Endothelial cell of umbilical vein (primary cell): ENCODE measurements at regions not wholly inside any gene's neighbourhood (a gene's known extent, or its start where the extent isn't known, plus 50 kb on each side); places are given as distances from the start of the nearest gene placed in this dataset.
"Not testable (repeated sequence)": the region's sequence is repeated elsewhere in the genome, so short reads cannot be mapped to it uniquely, and the experiment has no call there.

Source experiments
- BruUV-seq: library from RNA; stranded (reverse); fragments of 400-500 nt; replicated peaks from 2 replicates; lab custom pipeline; 2021; lab: Mats Ljungman, UMichigan
- CTCF ChIA-PET: fragments of 300-600, 350-600 bp; sonication (Branson Sonifier 250); formaldehyde crosslinking; loops from one replicate; lab custom pipeline; 2021; ENCODE audit warnings: antibody characterized with exemption, inconsistent platforms; lab: Charles Lee
- POLR2A ChIA-PET: fragments of 300-600, 350-600 bp; sonication (Branson Sonifier 250); formaldehyde crosslinking; loops from one replicate; lab custom pipeline; 2021; ENCODE audit warnings: antibody characterized with exemption, inconsistent platforms; lab: Charles Lee
- DNase-seq: peaks from one replicate; pipeline ENCODE4 v3.0.0-alpha.2; 2011; ENCODE audit warnings: low read depth, low spot score
- FAIRE-seq: peaks from 2 replicates; lab custom pipeline; 2011; peaks lifted over from hg19 to GRCh38; lab: Jason Lieb, UNC
- H2AFZ ChIP-seq: 2 replicates; pipeline ENCODE4 v1.6.0; 2012; ENCODE audit warnings: low read depth, low read length, control low read depth, inconsistent platforms
- H3K27ac ChIP-seq: 2 replicates; pipeline ENCODE4 v1.5.1; 2011; ENCODE audit warnings: low read depth, mild to moderate bottlenecking, control low read depth, low read length, moderate library complexity; ENCODE audit not compliant: insufficient read depth
- H3K27me3 ChIP-seq, 2 experiments: 2 replicates each; pipeline versions ENCODE4 v1.6.0 to v1.6.1; 2011; ENCODE audit warnings: low read length in 2 of 2, mixed read lengths in 1 of 2; ENCODE audit not compliant: control insufficient read depth in 2 of 2, insufficient read depth in 2 of 2
- H3K36me3 ChIP-seq, 2 experiments: 2 replicates in 1 of 2; 3 replicates in 1 of 2; pipeline ENCODE4 v1.5.1; 2011; ENCODE audit warnings: low read length in 2 of 2, mild to moderate bottlenecking in 1 of 2, moderate library complexity in 1 of 2; ENCODE audit not compliant: control insufficient read depth in 2 of 2, insufficient read depth in 2 of 2; ENCODE audit errors: extremely low read depth in 1 of 2
- H3K4me1 ChIP-seq: 3 replicates; pipeline ENCODE4 v1.5.1; 2011; ENCODE audit warnings: mild to moderate bottlenecking, low read length; ENCODE audit not compliant: control insufficient read depth, insufficient read depth; ENCODE audit errors: extremely low read depth
- H3K4me2 ChIP-seq: 2 replicates; pipeline ENCODE4 v1.6.1; 2011; ENCODE audit warnings: low read length, control low read depth, mixed read lengths; ENCODE audit not compliant: insufficient read depth
- H3K4me3 ChIP-seq, 3 experiments: fragments of 200-600 bp in 1 of 3; sonication (generic), shearing (Covaris generic) in 1 of 3; replicated peaks in 1 of 3; 2 replicates each; pipeline ENCODE4 v1.5.1; 2011 to 2016; ENCODE audit warnings: control low read depth in 3 of 3, low read length in 3 of 3, mild to moderate bottlenecking in 2 of 3, inconsistent platforms in 1 of 3, low read depth in 1 of 3, moderate library complexity in 1 of 3; ENCODE audit not compliant: insufficient read depth in 1 of 3
- H3K79me2 ChIP-seq: 2 replicates; pipeline ENCODE4 v1.6.0; 2012; ENCODE audit warnings: low read length, inconsistent platforms; ENCODE audit not compliant: control insufficient read depth, insufficient read depth
- H3K9ac ChIP-seq: replicated peaks from 2 replicates; pipeline ENCODE3; 2011; ENCODE audit warnings: low read length, control low read depth; ENCODE audit not compliant: insufficient read depth; ENCODE audit errors: extremely low read depth
- H3K9me1 ChIP-seq: replicated peaks from 3 replicates; pipeline ENCODE4 v1.6.0; 2011; ENCODE audit warnings: mild to moderate bottlenecking, low read length; ENCODE audit not compliant: control insufficient read depth, insufficient read depth; ENCODE audit errors: extremely low read depth
- H3K9me3 ChIP-seq: replicated peaks from 2 replicates; pipeline ENCODE4 v1.5.1; 2012; ENCODE audit warnings: low read length, inconsistent platforms; ENCODE audit not compliant: control insufficient read depth, insufficient read depth
- H4K20me1 ChIP-seq: replicated peaks from 2 replicates; pipeline ENCODE3; 2011; ENCODE audit warnings: mild to moderate bottlenecking, low read length; ENCODE audit not compliant: control insufficient read depth, insufficient read depth; ENCODE audit errors: extremely low read depth
- FOS ChIP-seq: IDR thresholded peaks from 2 replicates; pipeline ENCODE4 v1.6.1; 2011; ENCODE audit warnings: mild to moderate bottlenecking, low read length, moderate library complexity, borderline replicate concordance; ENCODE audit not compliant: insufficient read depth
- dilution Hi-C: fragments of 300-500 bp; cut with MboI; formaldehyde crosslinking; loops from one replicate; pipeline ENCODE4 v1.15.0; 2019; ENCODE audit warnings: low sequenced_read_pairs; ENCODE audit not compliant: extremely low pct_ligation_motif_present
- intact Hi-C: fragments of 100-400 bp; cut with micrococcal nuclease; formaldehyde crosslinking; loops from one replicate; pipeline ENCODE4 v1.10.0; 2022

DNA sequence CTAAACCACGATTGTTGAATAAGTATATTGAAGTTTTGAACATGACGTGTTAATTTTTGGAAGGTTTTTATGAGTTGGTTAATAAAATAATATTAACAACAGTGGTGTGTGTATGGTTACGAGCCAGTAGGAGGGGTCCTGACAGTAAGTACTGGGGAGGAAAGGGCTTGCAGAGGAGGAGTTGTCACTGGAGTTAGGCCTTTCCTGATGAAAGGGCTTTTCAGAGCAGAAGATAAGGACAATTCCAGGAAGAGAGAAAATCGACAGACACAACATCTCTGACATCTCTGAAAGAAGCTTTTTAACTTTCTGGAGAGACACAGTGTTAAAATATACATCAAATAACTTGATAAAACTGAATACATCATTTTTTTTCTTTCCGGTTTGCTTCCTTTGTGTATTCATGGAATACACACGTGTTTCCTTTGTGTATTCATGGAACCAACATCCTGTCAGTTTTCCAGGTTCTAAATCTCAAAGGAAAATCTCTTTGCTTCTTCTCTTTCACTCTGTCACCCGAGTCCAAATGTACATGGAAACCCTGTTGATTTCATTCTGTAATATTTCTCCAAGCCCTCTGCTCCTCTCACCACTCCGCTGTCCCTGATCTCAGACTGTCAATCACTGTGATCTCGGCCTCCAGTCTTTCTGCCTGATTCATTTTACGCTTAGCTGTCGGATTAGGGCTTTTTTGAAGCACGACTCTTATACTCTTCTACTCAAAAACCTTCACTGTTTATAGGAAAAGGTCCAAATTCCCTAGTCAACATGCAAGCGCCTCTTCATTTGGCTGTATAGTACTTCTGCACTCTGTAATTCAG, 374.4 kb downstream of the DLEU7 start:
- Histone ChIP-seq H3K9ac (no peak overlapping the region), H4K20me1 (no peaks in the 10 kb centered on the region), H3K27me3 (no peaks in the 10 kb centered on the region), H3K4me2 (no peak overlapping the region), H3K36me3 (no peaks in the 10 kb centered on the region), H3K9me3 (no peaks in the 10 kb centered on the region), H3K27ac (no peak overlapping the region), H3K4me3 (no peak overlapping the region), H3K79me2 (no peaks in the 10 kb centered on the region), H3K4me1 (peaks cover 5% of the 10 kb centered on the region), H3K9me1 (no peaks in the 10 kb centered on the region), H2AFZ (peak overlapping the region; percentile 66)
- CTCF ChIA-PET, result no interaction called here
- peak; percentile 9 for DNase-seq
- no TSS peak for BruUV-seq
- FAIRE-seq, result no peak
- dilution Hi-C loops, result no loop called here
- intact Hi-C loops, result no loop called here
- POLR2A ChIA-PET, result no interaction called here
- no peak for TF ChIP-seq FOS

DNA sequence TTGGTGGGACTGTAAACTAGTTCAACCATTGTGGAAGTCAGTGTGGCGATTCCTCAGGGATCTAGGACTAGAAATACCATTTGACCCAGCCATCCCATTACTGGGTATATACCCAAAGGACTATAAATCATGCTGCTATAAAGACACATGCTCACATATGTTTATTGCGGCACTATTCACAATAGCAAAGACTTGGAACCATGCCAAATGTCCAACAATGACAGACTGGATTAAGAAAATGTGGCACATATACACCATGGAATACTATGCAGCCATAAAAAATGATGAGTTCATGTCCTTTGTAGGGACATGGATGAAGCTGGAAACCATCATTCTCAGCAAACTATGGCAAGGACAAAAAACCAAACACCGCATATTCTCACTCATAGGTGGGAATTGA, 370.4 kb downstream of the DLEU7 start:
- H3K27me3 ChIP-seq, H3K9me3 ChIP-seq, POLR2A ChIA-PET, CTCF ChIA-PET, H3K79me2 ChIP-seq, H3K27ac ChIP-seq, FAIRE-seq, DNase-seq, H3K4me2 ChIP-seq, H3K4me1 ChIP-seq, H3K36me3 ChIP-seq, H3K9ac ChIP-seq, BruUV-seq, intact Hi-C loops, dilution Hi-C loops, H2AFZ ChIP-seq, H3K9me1 ChIP-seq, H3K4me3 ChIP-seq, H4K20me1 ChIP-seq: not testable (repeated sequence)
